Right renal cortex interstitium (tissue), 3 donors: ENCODE measurements at regions not wholly inside any gene's neighbourhood (a gene's known extent, or its start where the extent isn't known, plus 50 kb on each side); places are given as distances from the start of the nearest gene placed in this dataset.

Experiments
- DNase-seq, 3 donors: peaks; one replicate each; pipeline ENCODE4 v3.0.0-alpha.2; 2013; ENCODE audit warnings: low read depth in 3 of 3, low spot score in 2 of 3

DNA sequence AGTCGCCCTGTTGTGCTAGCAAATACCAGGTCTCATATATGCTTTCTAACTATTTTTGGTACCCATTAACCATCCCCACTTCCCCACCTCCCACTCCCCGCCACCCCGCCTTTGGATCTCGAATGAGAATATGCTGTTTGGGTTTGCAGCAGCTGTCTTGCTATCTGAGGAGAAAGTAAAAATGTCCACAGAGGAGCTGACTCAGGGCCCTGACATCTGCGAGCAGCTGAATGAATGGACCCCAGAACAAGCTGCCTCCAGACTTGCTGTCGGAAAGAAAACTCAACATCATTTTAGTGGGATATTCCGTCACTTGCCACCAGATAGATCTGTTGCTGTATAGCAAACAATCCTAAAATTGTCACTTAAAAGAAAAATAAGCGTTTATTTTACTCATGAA lies 103.7 kb downstream of the LINC00237 start:
- DNase-seq: no peak

DNA sequence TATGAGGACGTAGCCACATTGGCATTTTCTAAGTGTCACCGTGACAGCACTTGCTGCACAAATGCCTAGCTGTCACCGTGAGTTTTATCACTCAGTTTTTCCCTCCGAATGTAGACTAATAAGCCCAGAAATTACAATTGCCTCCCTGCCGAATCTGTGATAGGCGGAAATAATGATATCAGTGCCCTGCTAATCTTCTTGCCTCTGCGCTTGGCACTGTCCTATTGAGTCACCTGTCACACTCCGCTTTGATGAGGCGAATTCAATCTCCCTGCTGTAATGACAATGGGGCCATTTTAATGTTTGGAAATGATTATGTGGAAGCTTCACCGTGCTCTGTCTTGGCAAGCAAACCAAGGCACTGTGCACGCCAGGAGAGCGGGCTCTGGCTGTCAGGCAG lies 112.8 kb downstream of the LINC00237 start:
- no peak for DNase-seq

- no peak for DNase-seq
These were observed 113.3 kb downstream of the LINC00237 start for GRCh38 chr20:20992686-20993360.

DNA sequence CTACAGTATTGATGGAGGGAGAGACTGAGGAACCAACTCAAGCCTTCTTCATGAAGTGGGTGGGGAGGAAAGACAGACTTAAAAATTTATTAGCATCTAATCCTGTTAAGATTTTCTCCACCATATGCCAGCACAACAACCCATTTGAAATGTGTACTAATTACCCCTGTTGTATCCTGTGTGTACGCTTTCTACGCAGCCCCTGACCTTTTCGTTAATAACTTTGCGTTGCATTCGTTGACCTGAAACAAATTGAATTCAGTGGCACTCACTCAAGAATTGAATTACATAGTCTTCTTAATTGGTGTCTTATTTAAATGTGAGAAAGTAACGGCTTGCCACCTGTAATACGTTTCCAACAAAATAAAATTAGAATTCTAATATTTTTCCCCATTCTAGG lies 113.9 kb downstream of the LINC00237 start:
- no peak for DNase-seq

DNA sequence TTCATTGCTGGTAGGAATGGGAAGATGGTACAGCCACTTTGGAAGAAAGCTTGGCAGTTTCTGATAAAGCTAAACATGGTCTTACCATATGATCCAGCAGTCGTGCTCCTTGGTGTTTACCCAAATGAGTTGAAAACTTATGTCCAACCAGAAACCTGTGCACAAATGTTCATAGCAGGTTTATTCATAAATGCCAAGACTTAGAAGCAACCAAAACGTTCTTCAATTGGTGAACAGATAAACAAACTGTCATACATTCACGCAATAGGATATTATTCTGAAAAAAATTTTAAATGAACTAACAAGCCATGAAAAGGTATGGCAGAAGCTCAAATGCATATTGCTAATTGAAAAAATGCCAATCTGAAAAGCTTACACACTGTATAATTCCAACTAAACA lies 117.1 kb downstream of the LINC00237 start:
- DNase-seq: no peak

DNA sequence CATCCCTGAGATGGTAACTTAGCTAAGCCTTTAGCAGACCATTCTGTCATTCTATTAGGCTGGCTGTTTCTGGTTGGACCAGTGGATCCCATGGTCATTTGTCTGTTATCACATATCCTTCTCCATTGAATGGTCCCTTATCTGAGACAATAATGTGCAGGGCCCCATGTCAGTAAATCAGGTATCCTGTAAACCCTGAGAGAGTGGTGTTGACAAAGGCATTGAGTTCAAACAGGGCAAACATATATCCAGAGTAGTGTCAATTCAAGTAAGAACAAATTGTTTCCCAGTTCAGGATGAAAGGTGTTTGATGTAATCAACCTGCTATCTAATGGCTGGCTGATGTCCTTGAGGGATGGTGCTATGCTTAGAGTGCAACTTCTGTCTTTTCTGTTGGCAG lies 126.2 kb downstream of the LINC00237 start:
- no peak for DNase-seq

DNA sequence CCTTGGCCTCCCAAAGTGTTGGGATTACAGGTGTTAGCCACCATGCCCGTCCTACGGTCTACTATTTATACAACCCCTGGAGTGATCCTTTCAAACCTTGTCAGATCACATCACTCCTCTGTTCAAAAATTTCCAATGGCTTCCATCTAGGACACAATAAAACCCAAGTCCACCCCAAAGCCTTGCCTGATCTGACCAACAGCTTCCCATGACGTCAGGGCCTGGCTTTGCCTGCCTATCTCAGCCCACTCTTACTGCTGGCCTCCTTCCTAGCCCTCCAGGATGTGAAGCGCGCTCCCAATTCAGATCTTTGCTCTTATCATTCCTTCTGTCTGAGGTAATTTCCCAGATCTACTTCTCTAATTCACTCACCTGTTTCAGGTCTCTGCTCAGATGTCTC lies 128.4 kb downstream of the LINC00237 start:
- DNase-seq: no peak

DNA sequence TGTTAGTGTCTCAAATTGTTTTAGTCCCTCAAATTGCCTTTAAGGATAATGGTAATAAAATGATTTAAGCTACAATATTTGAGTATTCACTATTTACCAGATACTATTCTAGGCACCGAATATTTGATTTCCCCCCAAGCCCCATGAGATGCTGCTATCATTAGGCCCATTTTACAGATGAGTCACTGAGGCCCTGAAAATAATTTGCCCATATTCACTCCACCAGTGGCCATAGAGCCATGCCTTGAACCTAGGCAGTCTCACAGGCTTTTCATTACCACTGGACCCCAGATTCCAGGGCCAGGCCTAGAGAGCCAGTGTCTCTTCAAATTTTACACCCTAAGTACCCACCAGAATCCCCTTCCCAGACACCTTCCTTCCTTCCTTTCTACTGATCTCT lies 133.7 kb downstream of the LINC00237 start:
- DNase-seq: no peak

DNA sequence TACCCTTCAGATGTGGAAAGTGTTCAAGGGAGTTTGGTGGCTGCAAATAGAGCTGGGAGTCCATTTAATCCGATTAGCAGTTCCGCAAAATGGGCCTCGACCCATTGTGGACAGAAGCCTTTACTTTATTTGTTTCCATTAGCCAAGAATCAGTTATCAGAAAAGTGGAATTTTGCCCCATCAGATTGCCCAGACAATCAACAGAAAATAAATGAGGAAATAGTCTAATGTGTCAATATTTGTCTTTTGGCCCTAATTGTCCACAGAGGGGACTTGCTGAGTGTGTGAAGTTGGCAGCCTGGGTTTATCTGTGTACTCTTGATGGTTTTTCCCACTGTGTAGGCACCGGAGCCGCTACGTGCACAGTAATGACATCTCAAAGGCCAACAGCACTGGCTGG lies 134.3 kb downstream of the LINC00237 start:
- no peak for DNase-seq

DNA sequence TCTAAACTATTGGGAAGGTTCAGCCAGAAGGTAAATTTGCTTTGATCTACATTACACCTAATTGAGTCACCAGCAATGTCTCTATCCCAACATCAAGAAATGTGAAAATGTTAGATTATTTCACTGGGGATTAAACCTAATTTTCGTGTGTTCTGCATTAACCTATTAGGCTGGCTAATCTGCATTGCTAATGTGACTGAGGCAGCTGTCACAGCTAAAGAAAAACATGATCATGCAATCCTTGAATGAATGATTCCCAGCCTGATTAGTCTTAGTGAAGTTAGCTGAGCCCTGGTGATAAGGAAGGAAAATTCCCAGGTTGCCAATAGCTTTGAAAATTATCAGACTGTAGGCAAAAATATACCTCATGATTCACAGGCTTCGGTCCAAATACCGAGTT lies 135.3 kb downstream of the LINC00237 start:
- DNase-seq: no peak

GRCh38 chr20:20969701-20970280 lies 136.4 kb downstream of the LINC00237 start:
- DNase-seq: no peak

DNA sequence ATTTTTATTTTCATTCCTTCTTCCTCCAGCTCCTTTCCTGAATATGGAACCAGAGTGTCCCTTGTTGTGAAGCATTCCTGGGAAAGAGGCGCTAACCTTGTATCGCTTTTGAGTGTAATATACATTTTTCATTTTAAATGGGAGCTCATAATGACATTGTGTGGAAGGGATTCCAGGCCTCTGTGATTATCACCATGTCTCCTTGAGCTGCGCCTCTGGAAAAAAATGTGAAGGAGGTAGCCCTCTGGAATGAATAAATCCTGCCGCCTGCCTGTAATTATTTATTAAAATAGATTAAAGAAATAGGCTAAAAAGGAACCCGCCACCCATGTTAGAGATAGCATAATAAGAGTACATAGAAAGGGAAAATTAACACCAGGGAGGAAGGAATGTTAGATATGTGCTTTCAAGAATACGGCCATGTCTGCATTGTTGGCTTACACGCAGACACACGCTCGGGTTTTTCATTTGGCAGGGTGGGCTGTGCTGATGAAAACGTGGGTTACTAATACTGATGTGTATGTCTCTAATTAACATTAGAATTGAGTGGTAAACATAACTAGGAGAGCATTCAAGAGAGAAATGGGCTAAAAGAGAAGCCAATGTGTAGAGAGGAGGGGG lies 138.5 kb downstream of the LINC00237 start:
- DNase-seq: no peak

- DNase-seq: no peak
These were observed 140.0 kb downstream of the LINC00237 start for GRCh38 chr20:20966171-20966570.

DNA sequence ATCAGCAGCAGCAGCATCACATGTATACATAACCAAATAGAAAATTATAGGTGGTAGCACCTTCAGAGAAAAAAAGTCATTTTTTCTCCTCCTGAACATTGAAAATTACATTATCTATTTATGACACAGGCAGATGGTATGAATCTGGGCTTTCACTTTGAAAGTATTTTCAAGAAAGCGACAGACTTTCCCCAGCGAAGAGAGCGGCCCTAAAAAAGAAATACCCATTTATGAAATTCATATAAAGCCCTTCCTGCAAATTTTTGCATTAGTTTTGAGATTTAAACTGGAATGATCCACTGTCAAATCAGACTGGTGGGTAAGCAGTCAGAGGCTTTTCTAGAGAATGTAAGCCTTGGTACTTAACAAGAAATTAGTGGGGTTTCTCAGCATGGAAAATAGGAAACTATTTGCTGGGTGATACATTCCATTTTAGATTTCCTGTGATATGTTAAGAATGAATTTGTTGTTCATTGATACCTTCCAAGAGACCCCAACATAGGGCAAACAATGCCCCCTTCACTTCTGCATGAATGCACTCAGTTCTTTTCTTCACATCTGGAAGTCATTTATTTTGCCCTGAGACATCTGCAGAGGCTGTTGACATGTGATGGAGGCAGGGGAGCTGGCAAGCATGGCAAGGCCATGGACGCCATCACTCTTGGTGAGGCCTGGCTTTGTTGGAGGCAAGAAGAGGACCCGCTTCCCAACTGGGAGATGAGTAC lies 147.0 kb downstream of the LINC00237 start:
- no peak for DNase-seq

DNA sequence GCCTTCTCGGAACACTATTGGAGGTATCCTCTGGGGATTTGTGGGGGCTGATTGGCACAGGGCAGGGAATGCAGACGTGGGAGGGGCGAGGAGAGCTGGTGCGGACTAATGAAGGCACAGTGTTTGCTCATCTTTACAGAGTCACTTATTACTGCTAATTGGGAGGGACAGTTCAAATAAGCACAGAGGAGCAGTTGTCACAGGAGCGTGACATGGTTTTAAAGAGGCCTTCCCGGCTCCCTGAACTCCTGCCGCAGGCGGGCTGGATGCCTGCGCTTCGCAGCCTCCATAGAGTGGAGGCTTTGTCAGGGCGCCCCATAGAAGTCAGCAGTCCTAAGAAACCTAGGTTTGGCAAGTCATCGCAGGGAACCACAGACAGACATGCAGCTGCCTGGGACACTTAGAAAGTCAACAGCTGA lies 149.6 kb downstream of the LINC00237 start:
- no peak for DNase-seq

GRCh38 chr20:20955892-20956291 lies 150.3 kb downstream of the LINC00237 start:
- no peak for DNase-seq

DNA sequence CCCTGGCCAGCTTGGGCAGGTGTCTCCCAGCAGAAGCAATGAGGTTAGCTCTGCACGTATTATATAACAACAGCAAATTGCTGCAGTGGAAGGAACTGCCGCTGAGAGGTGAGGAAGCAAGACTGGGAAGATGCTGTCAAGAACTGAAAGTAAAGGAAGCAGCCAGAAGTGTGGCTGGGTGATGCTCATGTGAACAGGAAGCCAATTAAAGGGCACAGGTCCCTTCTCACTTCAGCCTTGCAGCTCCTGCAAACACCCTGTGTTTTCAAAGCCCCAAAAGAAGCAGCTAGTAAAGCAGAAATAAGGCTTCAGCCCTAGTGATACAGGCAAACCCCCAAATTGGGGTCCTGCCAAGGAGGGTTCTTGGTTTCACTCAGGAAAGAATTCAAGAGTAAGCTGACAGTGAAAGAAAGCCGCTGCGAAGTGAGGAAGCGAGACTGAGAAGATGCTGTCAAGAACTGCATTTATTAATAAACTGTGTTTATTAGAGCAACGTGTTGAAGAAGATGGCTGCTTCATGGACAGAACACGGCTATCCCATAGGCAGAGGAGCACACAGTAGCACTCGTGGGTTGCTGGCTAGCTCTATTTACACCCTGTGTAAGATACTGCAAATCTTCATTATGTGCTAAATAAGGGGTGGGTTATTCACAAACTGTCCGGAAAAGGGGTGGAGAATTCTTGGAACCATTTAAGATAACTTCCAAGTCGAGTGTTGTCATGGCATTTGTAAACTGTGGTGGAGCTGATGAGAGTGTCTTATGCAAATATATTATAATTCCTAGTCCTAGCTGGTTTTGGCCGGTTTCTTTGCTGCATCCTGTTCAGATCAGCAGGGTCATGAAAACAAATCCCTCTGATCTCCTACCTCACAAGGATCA lies 152.2 kb downstream of the LINC00237 start:
- no peak for DNase-seq

DNA sequence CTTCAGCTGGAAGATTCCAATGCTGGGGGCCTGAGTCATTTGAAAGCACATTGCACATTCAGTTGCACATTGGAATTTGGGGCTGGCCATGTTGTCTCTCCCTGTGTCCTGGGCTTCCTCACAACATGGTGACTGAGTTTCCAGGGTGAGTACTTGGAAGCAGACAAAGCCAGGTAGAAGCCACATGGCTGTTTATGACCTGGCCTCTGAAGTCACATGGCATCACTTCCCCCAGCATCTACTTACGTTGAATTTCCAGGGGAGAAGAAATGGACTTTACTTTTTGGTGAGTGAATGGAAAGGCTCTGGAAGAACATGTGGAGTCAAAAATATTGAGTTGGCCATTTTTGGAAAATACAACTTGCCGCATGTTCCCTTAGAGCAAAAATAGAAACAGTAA lies 155.5 kb downstream of the LINC00237 start:
- no peak for DNase-seq

DNA sequence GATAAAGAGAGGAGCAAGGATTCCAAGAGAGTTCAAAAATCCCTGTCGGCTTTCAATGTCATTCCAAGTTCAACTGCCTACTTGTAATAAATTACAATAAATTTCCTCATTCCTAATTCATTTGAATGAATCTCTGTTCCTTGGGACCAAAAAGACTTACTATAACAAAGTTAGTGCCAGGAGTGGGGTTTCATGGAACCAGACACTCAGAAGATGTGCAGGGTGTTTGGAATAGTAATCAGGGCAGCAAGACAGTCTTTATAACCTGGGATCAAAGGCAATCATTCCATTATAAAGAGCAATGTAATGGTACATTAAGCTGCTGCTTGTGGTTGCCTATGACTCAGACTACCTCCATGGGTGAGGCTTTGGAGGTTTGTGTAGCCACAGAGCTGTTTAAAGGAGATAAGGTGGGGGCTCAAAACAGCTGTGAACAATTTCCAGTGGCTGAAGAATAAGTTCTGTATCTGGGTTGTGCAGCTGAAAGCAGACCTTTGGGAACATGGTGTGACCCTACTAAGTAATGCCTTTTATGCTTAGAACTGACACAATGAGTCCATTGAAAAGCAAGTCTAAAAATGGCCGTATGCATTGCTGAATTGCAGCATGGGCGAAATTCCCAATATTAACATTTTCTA lies 159.9 kb downstream of the LINC00237 start:
- no peak for DNase-seq

DNA sequence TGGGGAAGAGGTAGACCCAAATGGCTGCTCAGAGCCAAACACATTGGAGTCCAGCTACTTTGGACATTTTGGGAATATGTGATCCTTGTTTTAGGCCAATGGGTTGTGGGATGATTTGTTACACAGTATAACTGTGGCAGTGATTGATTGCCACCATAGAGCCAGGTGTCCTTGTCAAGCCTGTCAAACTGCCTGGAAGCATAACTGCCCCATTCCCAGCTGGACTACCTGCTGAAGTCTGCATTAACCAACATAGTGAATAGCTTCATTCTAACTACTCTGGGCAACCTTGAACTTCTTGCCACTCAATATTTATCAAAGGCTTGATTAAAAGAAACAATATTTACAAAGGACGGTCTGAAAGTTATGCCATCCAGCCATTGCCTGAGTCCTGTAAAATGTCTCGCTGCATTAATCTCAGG lies 164.7 kb downstream of the LINC00237 start:
- DNase-seq: no peak
